Fibroblast of pulmonary artery (primary cell): ENCODE measurements at regions not wholly inside any gene's neighbourhood (a gene's known extent, or its start where the extent isn't known, plus 50 kb on each side); places are given as distances from the start of the nearest gene placed in this dataset.
A peak's percentile ranks its signal among the peaks of the same experiment; 100 is the strongest.
"Not testable (repeated sequence)": the region's sequence is repeated elsewhere in the genome, so short reads cannot be mapped to it uniquely, and the experiment has no call there.

Experiments
- DNase-seq: peaks from one replicate; pipeline ENCODE4 v3.0.0-alpha.2; 2010; ENCODE audit warnings: low read depth
- H3K4me3 ChIP-seq: replicated peaks from 2 replicates; pipeline ENCODE4 v1.5.1; 2011; ENCODE audit warnings: low read depth, mild to moderate bottlenecking, control low read depth, low read length, moderate library complexity
- CTCF ChIP-seq: IDR thresholded peaks from 2 replicates; pipeline ENCODE4 v1.5.1; 2011; ENCODE audit warnings: mild to moderate bottlenecking, control low read depth, low read length, inconsistent platforms; ENCODE audit errors: missing control alignments

GRCh38 chr4:141473952-141474351, 162.4 kb upstream of the IL15 start:
- H3K4me3 ChIP-seq = no peak overlapping the region
- DNase-seq = no peak

DNA sequence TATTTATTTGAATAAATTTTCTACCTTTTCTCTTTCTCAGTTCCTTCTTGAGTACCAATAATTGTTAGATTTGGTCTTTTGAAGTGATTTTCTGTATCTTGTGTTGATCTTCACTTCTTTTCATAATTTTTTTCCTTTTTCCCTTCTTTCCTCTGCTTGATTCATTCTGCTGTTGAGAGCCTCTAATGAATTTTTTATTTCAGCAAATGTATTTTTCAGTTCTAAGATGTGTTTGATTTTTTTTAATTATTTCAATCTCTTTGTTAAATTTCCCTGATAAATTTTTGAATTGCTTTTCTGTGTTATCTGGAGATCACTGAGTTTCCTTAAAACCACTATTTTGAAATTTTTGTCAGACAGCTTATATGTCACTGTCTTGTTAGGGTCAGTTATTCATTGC, 155.4 kb upstream of the IL15 start:
- no peak for TF ChIP-seq CTCF
- no peak for DNase-seq
- no peak overlapping the region for H3K4me3 ChIP-seq

More at GRCh38 chr4:141473952-141474351, 162.4 kb upstream of the IL15 start:
- no peak for TF ChIP-seq CTCF

DNA sequence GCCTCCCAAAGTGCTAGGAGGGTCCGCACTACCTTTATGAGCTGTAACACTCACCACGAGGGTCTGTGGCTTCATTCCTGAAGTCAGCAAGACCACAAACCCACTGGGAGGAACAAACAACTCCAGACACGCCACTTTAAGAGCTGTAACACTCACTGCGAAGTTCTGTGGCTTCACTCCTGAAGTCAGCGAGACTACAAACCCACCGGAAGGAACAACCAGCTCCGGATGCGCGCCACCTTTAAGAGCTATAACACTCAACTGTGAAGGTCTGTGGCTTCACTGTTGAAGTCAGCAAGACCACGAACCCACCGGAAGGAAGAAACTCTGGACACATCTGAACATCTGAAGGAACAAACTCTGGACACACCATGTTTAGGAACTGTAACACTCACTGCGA, 152.1 kb upstream of the IL15 start:
- not testable (repeated sequence) for DNase-seq, H3K4me3 ChIP-seq

DNA sequence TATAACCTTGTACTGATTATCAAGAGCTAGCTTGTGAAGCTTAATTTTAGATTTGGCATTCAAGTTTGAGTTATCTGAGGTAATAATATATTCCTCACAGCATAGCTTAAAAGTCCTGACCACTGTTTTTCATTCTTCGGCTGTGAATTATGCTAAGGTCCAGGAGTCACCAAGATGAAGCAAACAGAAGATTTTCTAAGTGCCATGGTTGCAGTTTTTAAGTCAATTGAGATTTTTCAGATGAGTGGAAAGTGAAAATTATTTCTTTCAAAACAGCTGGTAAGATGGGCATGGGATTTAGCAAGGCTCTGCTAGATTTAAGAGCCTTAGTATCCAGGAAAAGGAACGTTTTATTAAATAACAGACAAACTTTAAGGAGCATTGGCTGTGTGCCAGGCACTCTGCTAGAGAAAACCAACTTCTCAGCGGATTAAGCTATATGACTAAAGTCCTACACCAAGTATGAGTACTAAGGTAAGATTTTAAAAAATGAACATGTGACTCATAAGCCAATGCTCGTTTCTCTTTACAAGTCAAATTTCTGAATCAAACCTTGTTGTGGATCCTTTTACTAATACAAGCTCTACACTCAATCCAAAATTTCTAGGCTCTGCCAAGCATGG, 149.9 kb upstream of the IL15 start:
- DNase-seq = peak; percentile 54
- TF ChIP-seq CTCF = no peak
- H3K4me3 ChIP-seq = no peak overlapping the region

- H3K4me3 ChIP-seq = no peak overlapping the region
- TF ChIP-seq CTCF = no peak
- DNase-seq = no peak
Observed at GRCh38 chr4:141497627-141498026, 138.8 kb upstream of the IL15 start.

GRCh38 chr4:141499261-141499853, 137.0 kb upstream of the IL15 start:
- H3K4me3 ChIP-seq = no peak overlapping the region
- DNase-seq = no peak
- TF ChIP-seq CTCF = no peak

GRCh38 chr4:141501395-141501794, 135.0 kb upstream of the IL15 start:
- DNase-seq = peak; percentile 11
- no peak overlapping the region for H3K4me3 ChIP-seq
- no peak for TF ChIP-seq CTCF
